Smooth muscle cell (in vitro differentiated cells): ENCODE measurements at regions not wholly inside any gene's neighbourhood (a gene's known extent, or its start where the extent isn't known, plus 50 kb on each side); places are given as distances from the start of the nearest gene placed in this dataset.
"Not testable (repeated sequence)": the region's sequence is repeated elsewhere in the genome, so short reads cannot be mapped to it uniquely, and the experiment has no call there.

ENCODE experiments used
- DNase-seq: peaks from one replicate; lab custom pipeline; 2025; ENCODE audit not compliant: unreplicated experiment; lab: John Stamatoyannopoulos, UW
- H2AFZ ChIP-seq: fragments of 200-600 bp; sonication (generic); 2 replicates; pipeline ENCODE4 v1.6.0; 2016; ENCODE audit warnings: antibody characterized with exemption, low read depth, mild to moderate bottlenecking
- H3F3A ChIP-seq: fragments of 200-600 bp; sonication (generic); 2 replicates; pipeline ENCODE4 v1.6.0; 2017; ENCODE audit warnings: antibody characterized with exemption, low read depth
- H3K27ac ChIP-seq: fragments of 200-600 bp; sonication (generic); 2 replicates; pipeline ENCODE4 v1.5.1; 2016; ENCODE audit warnings: low read depth, mild to moderate bottlenecking
- H3K27me3 ChIP-seq: fragments of 200-600 bp; sonication (generic); 2 replicates; pipeline ENCODE4 v1.6.1; 2016; ENCODE audit warnings: low read depth, mild to moderate bottlenecking
- H3K36me3 ChIP-seq: fragments of 200-600 bp; sonication (generic); 2 replicates; pipeline ENCODE4 v1.5.1; 2016; ENCODE audit warnings: low read depth
- H3K4me1 ChIP-seq: fragments of 200-600 bp; sonication (generic); 2 replicates; pipeline ENCODE4 v1.5.1; 2016; ENCODE audit warnings: low read depth
- H3K4me2 ChIP-seq: fragments of 200-600 bp; sonication (generic); 2 replicates; pipeline ENCODE4 v1.6.0; 2016; ENCODE audit warnings: mild to moderate bottlenecking
- H3K4me3 ChIP-seq: fragments of 200-600 bp; sonication (generic); 2 replicates; pipeline ENCODE4 v1.5.1; 2016; ENCODE audit warnings: mild to moderate bottlenecking
- H3K79me2 ChIP-seq: fragments of 200-600 bp; sonication (generic); 2 replicates; pipeline ENCODE4 v1.6.0; 2016; ENCODE audit warnings: low read depth, mild to moderate bottlenecking
- H3K9ac ChIP-seq: fragments of 200-600 bp; sonication (generic); 2 replicates; pipeline ENCODE4 v1.6.0; 2016; ENCODE audit warnings: low read depth
- H3K9me3 ChIP-seq: fragments of 200-600 bp; sonication (generic); replicated peaks from 2 replicates; pipeline ENCODE4 v1.5.1; 2016; ENCODE audit warnings: low read depth
- H4K20me1 ChIP-seq: fragments of 200-600 bp; sonication (generic); 2 replicates; pipeline ENCODE4 v1.6.0; 2016; ENCODE audit warnings: low read depth
- CTCF ChIP-seq: fragments of 200-600 bp; sonication (generic); IDR thresholded peaks from 2 replicates; pipeline ENCODE4 v1.5.1; 2017; ENCODE audit warnings: borderline replicate concordance, mild to moderate bottlenecking, antibody characterized with exemption; ENCODE audit not compliant: insufficient read depth, poor library complexity, severe bottlenecking
- WGBS: methylation state at CpG from one replicate; pipeline ENCODE4 v1.1.7; 2016; ENCODE audit warnings: low lambda C conversion rate; 5-methylcytosine and 5-hydroxymethylcytosine counted together

- Histone ChIP-seq H3K4me1 (peaks cover 5% of the 10 kb centered on the region), H4K20me1 (no peaks in the 10 kb centered on the region), H3K27ac (no peak overlapping the region), H3K9me3 (no peaks in the 10 kb centered on the region), H3K4me2 (no peak overlapping the region), H3K4me3 (no peak overlapping the region), H3K9ac (no peak overlapping the region), H2AFZ (no peak overlapping the region), H3K36me3 (no peaks in the 10 kb centered on the region), H3K27me3 (peaks cover 8% of the 10 kb centered on the region), H3F3A (no peaks in the 10 kb centered on the region), H3K79me2 (no peaks in the 10 kb centered on the region)
- no peak for TF ChIP-seq CTCF
- DNase-seq, result no peak
- WGBS, result 59% methylated on average over 3 of the region's 3 CpGs
Observed at GRCh38 chr17:74137416-74137815, 66.1 kb upstream of the RPL38 start.

DNA sequence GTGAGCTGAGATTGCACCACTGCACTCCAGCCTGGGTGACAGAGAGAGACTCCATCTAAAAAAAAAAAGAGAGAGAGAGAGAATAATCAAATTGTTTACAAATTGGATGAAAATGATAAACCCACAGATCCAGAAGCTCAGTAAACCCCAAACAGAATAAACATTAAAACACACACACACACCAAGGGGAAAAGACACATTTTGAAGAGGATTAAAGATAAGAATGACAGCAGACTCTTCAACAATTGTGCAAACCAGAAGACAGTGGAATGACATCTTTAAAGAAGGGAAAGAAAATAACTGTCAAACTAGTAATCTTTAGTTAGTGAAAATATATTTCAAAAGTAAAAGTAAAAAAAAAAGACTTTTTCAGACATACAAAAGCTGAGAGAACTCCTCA lies 64.4 kb upstream of the RPL38 start:
- H3K27me3 ChIP-seq, result peaks cover 8% of the 10 kb centered on the region
- no peak overlapping the region for H3K9ac ChIP-seq
- H3K4me1 ChIP-seq, result peaks cover 5% of the 10 kb centered on the region
- H3K36me3 ChIP-seq, result no peaks in the 10 kb centered on the region
- no peak overlapping the region for H3K27ac ChIP-seq
- no peak overlapping the region for H2AFZ ChIP-seq
- H3K79me2 ChIP-seq, result no peaks in the 10 kb centered on the region
- no peaks in the 10 kb centered on the region for H3F3A ChIP-seq
- DNase-seq, result no peak
- no peak for TF ChIP-seq CTCF
- no peak overlapping the region for H3K4me2 ChIP-seq
- no peak overlapping the region for H3K4me3 ChIP-seq
- H3K9me3 ChIP-seq, result peaks cover 3% of the 10 kb centered on the region
- H4K20me1 ChIP-seq, result no peaks in the 10 kb centered on the region

GRCh38 chr17:74140282-74140681 lies 63.2 kb upstream of the RPL38 start:
- DNase-seq, result no peak
- H3K27me3 ChIP-seq, result peaks cover 8% of the 10 kb centered on the region
- no peak overlapping the region for H3K4me2 ChIP-seq
- TF ChIP-seq CTCF, result no peak
- H3K4me3 ChIP-seq, result no peak overlapping the region
- no peak overlapping the region for H3K27ac ChIP-seq
- H3K79me2 ChIP-seq, result no peaks in the 10 kb centered on the region
- H2AFZ ChIP-seq, result no peak overlapping the region
- H3K36me3 ChIP-seq, result no peaks in the 10 kb centered on the region
- no peaks in the 10 kb centered on the region for H3F3A ChIP-seq
- WGBS, result 83% methylated on average over 3 of the region's 3 CpGs
- peaks cover 5% of the 10 kb centered on the region for H3K4me1 ChIP-seq
- H3K9ac ChIP-seq, result no peak overlapping the region
- no peaks in the 10 kb centered on the region for H4K20me1 ChIP-seq
- peaks cover 3% of the 10 kb centered on the region for H3K9me3 ChIP-seq

DNA sequence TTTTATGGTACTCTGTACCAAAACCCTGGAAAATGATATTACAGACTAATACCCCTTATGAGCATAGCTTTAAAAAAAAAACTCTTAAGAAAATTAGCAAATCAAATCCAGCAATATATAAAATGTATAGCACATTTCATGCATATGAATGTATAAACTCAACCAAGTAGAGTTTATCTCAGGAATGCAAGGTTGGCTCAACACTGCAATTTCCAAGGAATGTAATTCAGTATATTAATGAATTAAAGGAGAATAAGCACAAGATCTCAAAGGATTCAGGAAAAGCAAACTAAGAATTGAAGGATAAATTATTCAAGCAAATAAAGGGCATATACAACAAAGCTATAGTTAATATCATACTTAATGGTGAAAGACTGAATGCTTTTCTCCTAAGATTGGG lies 61.9 kb upstream of the RPL38 start:
- DNase-seq, result no peak
- Histone ChIP-seq H3F3A (no peaks in the 10 kb centered on the region), H3K4me1 (peaks cover 5% of the 10 kb centered on the region), H3K27ac (no peak overlapping the region), H3K27me3 (peaks cover 8% of the 10 kb centered on the region), H2AFZ (no peak overlapping the region), H3K4me2 (no peak overlapping the region), H3K4me3 (no peak overlapping the region), H4K20me1 (no peaks in the 10 kb centered on the region), H3K36me3 (no peaks in the 10 kb centered on the region), H3K9ac (no peak overlapping the region), H3K9me3 (peaks cover 3% of the 10 kb centered on the region), H3K79me2 (no peaks in the 10 kb centered on the region)
- TF ChIP-seq CTCF, result no peak

DNA sequence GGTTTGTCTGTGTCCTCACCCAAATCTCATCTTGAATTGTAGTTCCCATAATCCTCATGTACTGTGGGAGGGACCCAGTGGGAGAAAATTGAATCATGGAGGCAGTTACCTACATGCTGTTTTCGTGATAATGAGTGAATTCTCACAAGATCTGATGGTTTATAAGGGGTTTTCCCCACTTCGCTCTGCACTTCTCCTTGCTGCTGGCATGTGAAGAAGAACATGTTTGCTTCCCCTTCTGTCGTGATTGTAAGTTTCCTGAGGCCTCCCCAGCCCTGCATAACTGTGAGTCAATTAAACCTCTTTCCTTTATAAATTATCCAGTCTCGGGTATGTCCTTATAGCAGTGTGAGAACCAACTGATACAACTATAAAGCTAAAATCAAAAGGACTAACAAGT lies 60.2 kb upstream of the RPL38 start:
- not testable (repeated sequence) for H3K27ac ChIP-seq, H3K36me3 ChIP-seq, H3K9ac ChIP-seq, H3K79me2 ChIP-seq, H2AFZ ChIP-seq, H3F3A ChIP-seq, H3K4me1 ChIP-seq, H3K4me3 ChIP-seq, H3K27me3 ChIP-seq, DNase-seq, H3K9me3 ChIP-seq, H4K20me1 ChIP-seq, H3K4me2 ChIP-seq
- WGBS, result 81% methylated on average over 4 of the region's 4 CpGs
